Trophoblast cell (in vitro differentiated cells and primary cell): ENCODE measurements at regions not wholly inside any gene's neighbourhood (a gene's known extent, or its start where the extent isn't known, plus 50 kb on each side); places are given as distances from the start of the nearest gene placed in this dataset.

Source experiments
- DNase-seq, 2 donors: peaks; one replicate each; pipeline ENCODE4 v3.0.0-alpha.2; 2016
- H2AFZ ChIP-seq: 2 replicates; pipeline ENCODE4 v1.6.1; 2013; ENCODE audit warnings: low read length, moderate library complexity, mild to moderate bottlenecking; ENCODE audit not compliant: insufficient read depth, poor library complexity
- H2AK5ac ChIP-seq: 2 replicates; pipeline ENCODE4 v1.6.1; 2013; ENCODE audit warnings: mild to moderate bottlenecking, low read length
- H2BK120ac ChIP-seq: 2 replicates; pipeline ENCODE4 v1.6.1; 2013; ENCODE audit warnings: low read length, mild to moderate bottlenecking, moderate library complexity; ENCODE audit not compliant: insufficient read depth, poor library complexity
- H2BK12ac ChIP-seq: 2 replicates; pipeline ENCODE4 v1.6.1; 2013; ENCODE audit warnings: mild to moderate bottlenecking, low read length, moderate library complexity
- H2BK5ac ChIP-seq: 2 replicates; pipeline ENCODE4 v1.6.1; 2013; ENCODE audit warnings: low read length, low read depth, moderate library complexity, mild to moderate bottlenecking; ENCODE audit not compliant: poor library complexity
- H3K14ac ChIP-seq: 2 replicates; pipeline ENCODE4 v1.6.1; 2013; ENCODE audit warnings: mild to moderate bottlenecking, low read length
- H3K18ac ChIP-seq: 2 replicates; pipeline ENCODE4 v1.6.1; 2013; ENCODE audit warnings: mild to moderate bottlenecking, low read length
- H3K23ac ChIP-seq: 2 replicates; pipeline ENCODE4 v1.6.1; 2013; ENCODE audit warnings: low read length
- H3K27ac ChIP-seq: 2 replicates; pipeline ENCODE4 v1.5.1; 2013; ENCODE audit warnings: low read depth, mild to moderate bottlenecking, inconsistent platforms, low read length, moderate library complexity
- H3K27me3 ChIP-seq: 2 replicates; pipeline ENCODE4 v1.6.1; 2013; ENCODE audit warnings: inconsistent platforms, mild to moderate bottlenecking, low read length, moderate library complexity; ENCODE audit not compliant: insufficient read depth
- H3K36me3 ChIP-seq, 2 experiments: 1 replicate in 1 of 2; 2 replicates in 1 of 2; pipeline ENCODE4 v1.6.1; 2013; ENCODE audit warnings: low read length in 2 of 2, mild to moderate bottlenecking in 2 of 2, moderate library complexity in 1 of 2; ENCODE audit not compliant: insufficient read depth in 2 of 2, control insufficient read depth in 1 of 2
- H3K4ac ChIP-seq: 2 replicates; pipeline ENCODE4 v1.6.1; 2013; ENCODE audit warnings: low read depth, mild to moderate bottlenecking, low read length, moderate library complexity
- H3K4me1 ChIP-seq, 2 experiments: 1 replicate in 1 of 2; 2 replicates in 1 of 2; pipeline ENCODE4 v1.6.1; 2013; ENCODE audit warnings: low read length in 2 of 2, mild to moderate bottlenecking in 2 of 2, moderate library complexity in 1 of 2; ENCODE audit not compliant: insufficient read depth in 2 of 2, control insufficient read depth in 1 of 2
- H3K4me2 ChIP-seq: 2 replicates; pipeline ENCODE4 v1.6.1; 2013; ENCODE audit warnings: inconsistent platforms, mild to moderate bottlenecking, low read length, moderate library complexity
- H3K4me3 ChIP-seq: 2 replicates; pipeline ENCODE4 v1.5.1; 2013; ENCODE audit warnings: mild to moderate bottlenecking, low read depth, low read length, inconsistent platforms
- H3K79me1 ChIP-seq: one replicate; pipeline ENCODE4 v1.6.1; 2013; ENCODE audit warnings: low read length
- H3K79me2 ChIP-seq: 2 replicates; pipeline ENCODE4 v1.6.1; 2013; ENCODE audit warnings: low read length, mild to moderate bottlenecking; ENCODE audit not compliant: control insufficient read depth, insufficient read depth, poor library complexity
- H3K9ac ChIP-seq: 2 replicates; pipeline ENCODE4 v1.6.1; 2013; ENCODE audit warnings: mild to moderate bottlenecking, low read length
- H3K9me3 ChIP-seq: 2 replicates; pipeline ENCODE4 v1.6.1; 2013; ENCODE audit warnings: low read depth, mild to moderate bottlenecking, control low read depth, inconsistent platforms, low read length; ENCODE audit not compliant: insufficient read depth
- H4K12ac ChIP-seq: 2 replicates; pipeline ENCODE4 v1.6.1; 2013; ENCODE audit warnings: low read depth, mild to moderate bottlenecking, low read length, moderate library complexity
- H4K8ac ChIP-seq: 2 replicates; pipeline ENCODE4 v1.6.1; 2013; ENCODE audit warnings: low read depth, mild to moderate bottlenecking, low read length, moderate library complexity
- H4K91ac ChIP-seq: one replicate; pipeline ENCODE4 v1.6.1; 2013; ENCODE audit warnings: low read depth, mild to moderate bottlenecking, low read length, moderate library complexity
- WGBS: extraction: QIAGEN DNeasy Blood & Tissue Kit; methylation state at CpG from one replicate; pipeline ENCODE4 v1.1.7; 2013; ENCODE audit warnings: missing lambda C conversion rate; ENCODE audit not compliant: insufficient read length, insufficient coverage; ENCODE audit errors: extremely low coverage; 5-methylcytosine and 5-hydroxymethylcytosine counted together

- no peak overlapping the region for H3K9ac ChIP-seq
- no peak overlapping the region for H2BK5ac ChIP-seq
- no peak overlapping the region for H2AFZ ChIP-seq
- no peak overlapping the region for H4K12ac ChIP-seq
- no peak overlapping the region for H4K8ac ChIP-seq
- no peaks in the 10 kb centered on the region for H3K79me1 ChIP-seq
- no peaks in the 10 kb centered on the region for H3K27me3 ChIP-seq
- H3K9me3 ChIP-seq = peaks cover 10% of the 10 kb centered on the region
- no peak for DNase-seq
- H2AK5ac ChIP-seq = no peak overlapping the region
- no peaks in the 10 kb centered on the region for H3K36me3 ChIP-seq
- H2BK12ac ChIP-seq = no peak overlapping the region
- H3K79me2 ChIP-seq = no peaks in the 10 kb centered on the region
- H3K4me1 ChIP-seq = no peaks in the 10 kb centered on the region
- no peak overlapping the region for H3K18ac ChIP-seq
- H2BK120ac ChIP-seq = no peak overlapping the region
- no peak overlapping the region for H3K4me3 ChIP-seq
- no peak overlapping the region for H3K4me2 ChIP-seq
- no peak overlapping the region for H4K91ac ChIP-seq
- no peak overlapping the region for H3K14ac ChIP-seq
- no peak overlapping the region for H3K4ac ChIP-seq
- WGBS = no CpG with 5 or more reads among the region's 7 CpGs
- no peak overlapping the region for H3K27ac ChIP-seq
- no peak overlapping the region for H3K23ac ChIP-seq
Measured at GRCh38 chr2:239725551-239725890, 299.6 kb downstream of the NDUFA10 start.

GRCh38 chr2:239724851-239725550 is 300.1 kb downstream of the NDUFA10 start:
- WGBS = no CpG with 5 or more reads among the region's 14 CpGs
- no peak overlapping the region for H3K4me2 ChIP-seq
- no peak overlapping the region for H4K12ac ChIP-seq

GRCh38 chr2:239724194-239724849 is 300.8 kb downstream of the NDUFA10 start:
- no peaks in the 10 kb centered on the region for H3K79me2 ChIP-seq
- peak overlapping the region; percentile 15 for H3K4me3 ChIP-seq
- no peak overlapping the region for H3K4ac ChIP-seq
- H2BK5ac ChIP-seq = no peak overlapping the region
- DNase-seq = no peak
- no peak overlapping the region for H3K27ac ChIP-seq
- no peak overlapping the region for H3K23ac ChIP-seq
- no peaks in the 10 kb centered on the region for H3K27me3 ChIP-seq
- H4K91ac ChIP-seq = no peak overlapping the region
- no peak overlapping the region for H4K12ac ChIP-seq
- no peak overlapping the region for H2BK12ac ChIP-seq
- H3K4me2 ChIP-seq = no peak overlapping the region
- H3K79me1 ChIP-seq = no peaks in the 10 kb centered on the region
- no CpG with 5 or more reads among the region's 16 CpGs for WGBS
- no peak overlapping the region for H4K8ac ChIP-seq
- H3K18ac ChIP-seq = no peak overlapping the region
- no peak overlapping the region for H2AK5ac ChIP-seq
- no peak overlapping the region for H2BK120ac ChIP-seq
- no peaks in the 10 kb centered on the region for H3K4me1 ChIP-seq
- no peak overlapping the region for H3K9ac ChIP-seq
- H2AFZ ChIP-seq = no peak overlapping the region
- H3K9me3 ChIP-seq = peaks cover 16% of the 10 kb centered on the region
- H3K14ac ChIP-seq = no peak overlapping the region
- H3K36me3 ChIP-seq = no peaks in the 10 kb centered on the region

More at GRCh38 chr2:239724851-239725550, 300.1 kb downstream of the NDUFA10 start:
- Histone ChIP-seq H2AFZ (no peak overlapping the region), H3K9ac (no peak overlapping the region), H3K9me3 (peaks cover 12% of the 10 kb centered on the region), H3K4ac (no peak overlapping the region), H3K36me3 (no peaks in the 10 kb centered on the region), H2BK12ac (no peak overlapping the region), H3K27ac (no peak overlapping the region), H2BK120ac (no peak overlapping the region), H3K23ac (no peak overlapping the region), H2AK5ac (no peak overlapping the region), H3K79me2 (no peaks in the 10 kb centered on the region), H3K79me1 (no peaks in the 10 kb centered on the region), H3K14ac (no peak overlapping the region), H3K27me3 (no peaks in the 10 kb centered on the region), H3K18ac (no peak overlapping the region), H3K4me3 (no peak overlapping the region), H2BK5ac (no peak overlapping the region), H4K91ac (no peak overlapping the region), H4K8ac (no peak overlapping the region), H3K4me1 (no peaks in the 10 kb centered on the region)
- DNase-seq = no peak

GRCh38 chr2:239723486-239724193 is 301.5 kb downstream of the NDUFA10 start:
- Histone ChIP-seq H3K36me3 (no peaks in the 10 kb centered on the region), H2BK120ac (no peak overlapping the region), H2AFZ (no peak overlapping the region), H3K27me3 (no peaks in the 10 kb centered on the region), H2BK12ac (no peak overlapping the region), H3K4me1 (no peaks in the 10 kb centered on the region), H3K27ac (no peak overlapping the region), H3K18ac (no peak overlapping the region), H2BK5ac (no peak overlapping the region), H3K4me2 (no peak overlapping the region), H3K23ac (no peak overlapping the region), H3K9me3 (peaks cover 21% of the 10 kb centered on the region), H3K4ac (no peak overlapping the region), H4K12ac (no peak overlapping the region), H4K91ac (no peak overlapping the region), H4K8ac (no peak overlapping the region), H3K9ac (no peak overlapping the region), H3K14ac (no peak overlapping the region), H3K79me1 (no peaks in the 10 kb centered on the region), H3K79me2 (no peaks in the 10 kb centered on the region), H2AK5ac (no peak overlapping the region), H3K4me3 (peak overlapping the region; percentile 15)
- no CpG with 5 or more reads among the region's 9 CpGs for WGBS
- no peak for DNase-seq
